Activated CD4-positive, alpha-beta T cell treated with anti-CD3 and anti-CD28 coated beads, Interleukin-10, Interleukin-2, amounts not matched to agents 100 ng/mL and 50 ng/mL, durations not matched to agents 16 hours and 8 hours (primary cell): ENCODE measurements at regions not wholly inside any gene's neighbourhood (a gene's known extent, or its start where the extent isn't known, plus 50 kb on each side); places are given as distances from the start of the nearest gene placed in this dataset.
"Not testable (repeated sequence)": the region's sequence is repeated elsewhere in the genome, so short reads cannot be mapped to it uniquely, and the experiment has no call there.

ENCODE experiments used
- DNase-seq: peaks from one replicate; pipeline ENCODE4 v3.0.0-alpha.2; 2020

- no peak for DNase-seq
These were observed 62.4 kb downstream of the CLDN17 start for GRCh38 chr21:30104241-30104640.

GRCh38 chr21:30102871-30103270, 63.7 kb downstream of the CLDN17 start:
- no peak for DNase-seq

- no peak for DNase-seq
These were observed 64.6 kb downstream of the CLDN17 start for GRCh38 chr21:30101967-30102366.

- DNase-seq: no peak
These were observed 68.8 kb downstream of the CLDN17 start for GRCh38 chr21:30097791-30098190.

GRCh38 chr21:30083225-30083945, 83.2 kb downstream of the CLDN17 start:
- DNase-seq: no peak

- DNase-seq: no peak
These were observed 85.1 kb downstream of the CLDN17 start for GRCh38 chr21:30081506-30081905.

- DNase-seq: peak; percentile 1
These were observed 94.1 kb downstream of the CLDN17 start for GRCh38 chr21:30072496-30072895.

GRCh38 chr21:30058928-30059327, 107.7 kb downstream of the CLDN17 start:
- no peak for DNase-seq

- DNase-seq: no peak
These were observed 109.5 kb downstream of the CLDN17 start for GRCh38 chr21:30057108-30057507.

GRCh38 chr21:30048570-30048969, 108.8 kb upstream of the GRIK1 start:
- no peak for DNase-seq

GRCh38 chr21:30044447-30045064, 104.8 kb upstream of the GRIK1 start:
- peak; percentile 4 for DNase-seq

- DNase-seq: no peak
These were observed 102.6 kb upstream of the GRIK1 start for GRCh38 chr21:30042443-30042842.

- DNase-seq: no peak
These were observed 93.6 kb upstream of the GRIK1 start for GRCh38 chr21:30033441-30033840.

- no peak for DNase-seq
These were observed 90.6 kb upstream of the GRIK1 start for GRCh38 chr21:30030416-30030815.

GRCh38 chr21:30028537-30028936, 88.7 kb upstream of the GRIK1 start:
- DNase-seq: no peak

- DNase-seq: no peak
These were observed 88.2 kb upstream of the GRIK1 start for GRCh38 chr21:30027986-30028385.

GRCh38 chr21:30023056-30023455, 83.3 kb upstream of the GRIK1 start:
- not testable (repeated sequence) for DNase-seq

GRCh38 chr21:30014886-30015285, 75.1 kb upstream of the GRIK1 start:
- DNase-seq: no peak

GRCh38 chr21:29991624-29992023, 51.8 kb upstream of the GRIK1 start:
- DNase-seq: no peak

- DNase-seq: no peak
These were observed 49.9 kb upstream of the GRIK1 start for GRCh38 chr21:29989634-29990234.
